HUDEP-2 (cell line): ENCODE measurements at regions not wholly inside any gene's neighbourhood (a gene's known extent, or its start where the extent isn't known, plus 50 kb on each side); places are given as distances from the start of the nearest gene placed in this dataset.
"Not testable (repeated sequence)": the region's sequence is repeated elsewhere in the genome, so short reads cannot be mapped to it uniquely, and the experiment has no call there.

Experiments used
- DNase-seq, 76 experiments: peaks; one replicate each; lab custom pipeline; 2025; ENCODE audit not compliant: unreplicated experiment in 76 of 76; lab: John Stamatoyannopoulos, UW

GRCh38 chr4:11698846-11699590 is 270.3 kb upstream of the HS3ST1 start:
- no peak for DNase-seq

- peak in 3 of 76 experiments; percentile 0 to 4 (median 0) for DNase-seq
Measured at GRCh38 chr4:11698033-11698432, 269.3 kb upstream of the HS3ST1 start.

- no peak for DNase-seq
Measured at GRCh38 chr4:11693693-11694092, 265.0 kb upstream of the HS3ST1 start.

GRCh38 chr4:11691236-11691635 is 262.5 kb upstream of the HS3ST1 start:
- DNase-seq = no peak

- DNase-seq = no peak
Measured at GRCh38 chr4:11687727-11688126, 259.0 kb upstream of the HS3ST1 start.

- no peak for DNase-seq
Measured at GRCh38 chr4:11685481-11685880, 256.8 kb upstream of the HS3ST1 start.

- no peak for DNase-seq
Measured at GRCh38 chr4:11675051-11675800, 246.5 kb upstream of the HS3ST1 start.

GRCh38 chr4:11670304-11670703 is 241.6 kb upstream of the HS3ST1 start:
- no peak for DNase-seq

GRCh38 chr4:11669156-11669555 is 240.5 kb upstream of the HS3ST1 start:
- DNase-seq = no peak

- no peak for DNase-seq
Measured at GRCh38 chr4:11663114-11663513, 234.4 kb upstream of the HS3ST1 start.

- DNase-seq = no peak
Measured at GRCh38 chr4:11650801-11651596, 222.3 kb upstream of the HS3ST1 start.

- DNase-seq = no peak
Measured at GRCh38 chr4:11647433-11647832, 218.7 kb upstream of the HS3ST1 start.

- not testable (repeated sequence) for DNase-seq
Measured at GRCh38 chr4:11643081-11643480, 214.4 kb upstream of the HS3ST1 start.

GRCh38 chr4:11640584-11640983 is 211.9 kb upstream of the HS3ST1 start:
- no peak for DNase-seq

- no peak for DNase-seq
Measured at GRCh38 chr4:11636551-11636950, 207.9 kb upstream of the HS3ST1 start.

GRCh38 chr4:11636031-11636430 is 207.3 kb upstream of the HS3ST1 start:
- no peak for DNase-seq

GRCh38 chr4:11635342-11635741 is 206.6 kb upstream of the HS3ST1 start:
- no peak for DNase-seq

GRCh38 chr4:11634283-11634682 is 205.6 kb upstream of the HS3ST1 start:
- DNase-seq = no peak

- no peak for DNase-seq
Measured at GRCh38 chr4:11633430-11633829, 204.7 kb upstream of the HS3ST1 start.

- no peak for DNase-seq
Measured at GRCh38 chr4:11632483-11632882, 203.8 kb upstream of the HS3ST1 start.

GRCh38 chr4:11632025-11632424 is 203.3 kb upstream of the HS3ST1 start:
- DNase-seq = no peak
